HG03558 (cell line): ENCODE measurements at regions not wholly inside any gene's neighbourhood (a gene's known extent, or its start where the extent isn't known, plus 50 kb on each side); places are given as distances from the start of the nearest gene placed in this dataset.
"Not testable (repeated sequence)": the region's sequence is repeated elsewhere in the genome, so short reads cannot be mapped to it uniquely, and the experiment has no call there.

Source experiments
- ATAC-seq: cut with Tn5 transposase; IDR thresholded peaks from one replicate; pipeline ENCODE4 v1.9.1; 2021; ENCODE audit warnings: moderate number of reproducible peaks; ENCODE audit not compliant: unreplicated experiment; ENCODE audit errors: extremely low read depth

DNA sequence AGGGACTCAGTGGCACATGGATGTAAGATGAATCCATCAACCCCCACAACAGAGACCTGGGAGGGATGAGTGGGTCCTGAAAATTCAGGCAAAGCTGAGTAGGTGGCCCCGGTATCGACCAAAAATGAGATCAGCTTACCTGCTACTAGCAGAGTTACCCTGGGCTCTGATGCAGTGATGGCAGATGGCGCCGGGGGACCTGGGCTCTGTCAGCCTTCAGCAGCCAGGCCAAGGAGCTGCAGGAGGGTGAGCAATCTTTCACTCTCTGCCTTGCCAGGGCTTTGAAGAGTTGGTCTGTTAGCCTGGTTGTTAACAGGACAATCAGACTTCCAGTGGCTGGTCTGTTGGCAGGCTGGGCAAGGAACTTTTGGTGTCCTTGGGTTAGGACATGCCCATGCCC is 1054.8 kb downstream of the SI start:
- no peak for ATAC-seq

GRCh38 chr3:164018500-164018899 is 1059.8 kb downstream of the SI start:
- ATAC-seq, result no peak

DNA sequence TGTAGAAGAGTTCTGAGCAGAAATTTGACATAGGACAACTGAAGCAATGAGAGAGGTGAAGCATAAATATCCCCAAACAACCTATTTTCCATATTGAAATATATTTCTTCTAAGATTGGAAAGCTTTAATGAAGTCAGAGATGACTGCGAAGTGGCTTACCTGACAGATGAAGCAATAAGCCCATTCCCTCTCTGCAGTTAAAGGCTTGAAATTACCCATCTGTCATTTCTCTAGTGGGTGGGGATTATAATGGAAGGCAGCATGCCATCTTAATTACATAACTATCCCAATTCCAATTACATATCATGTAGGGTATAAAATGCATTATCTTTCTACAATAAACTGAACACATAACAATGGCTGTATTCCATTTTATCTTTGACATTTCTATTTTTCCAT is 1070.5 kb downstream of the SI start:
- no peak for ATAC-seq

DNA sequence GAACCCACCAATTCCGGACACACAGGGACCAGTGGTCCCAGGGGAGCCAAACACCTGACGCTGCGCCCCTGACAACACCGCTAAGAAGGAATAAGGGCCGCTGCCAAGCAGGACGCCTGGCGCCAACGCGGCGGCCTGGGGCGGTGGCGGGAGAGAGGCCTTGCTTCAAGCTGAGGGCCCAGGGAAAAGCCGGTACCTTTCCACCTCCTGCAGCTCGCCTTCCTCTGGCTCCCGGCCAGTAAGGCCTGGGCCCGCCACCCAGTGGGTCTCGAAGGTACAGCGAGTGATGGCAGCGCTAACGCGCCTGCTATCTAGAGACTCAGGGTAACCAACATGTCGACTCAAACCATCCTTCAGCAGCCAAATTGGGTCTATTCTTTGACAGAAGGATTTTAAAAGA is 1074.1 kb downstream of the SI start:
- no peak for ATAC-seq

- not testable (repeated sequence) for ATAC-seq
Observed at GRCh38 chr3:164003016-164003415, 1075.3 kb downstream of the SI start.

GRCh38 chr3:163983940-163984339 is 1094.4 kb downstream of the SI start:
- no peak for ATAC-seq

DNA sequence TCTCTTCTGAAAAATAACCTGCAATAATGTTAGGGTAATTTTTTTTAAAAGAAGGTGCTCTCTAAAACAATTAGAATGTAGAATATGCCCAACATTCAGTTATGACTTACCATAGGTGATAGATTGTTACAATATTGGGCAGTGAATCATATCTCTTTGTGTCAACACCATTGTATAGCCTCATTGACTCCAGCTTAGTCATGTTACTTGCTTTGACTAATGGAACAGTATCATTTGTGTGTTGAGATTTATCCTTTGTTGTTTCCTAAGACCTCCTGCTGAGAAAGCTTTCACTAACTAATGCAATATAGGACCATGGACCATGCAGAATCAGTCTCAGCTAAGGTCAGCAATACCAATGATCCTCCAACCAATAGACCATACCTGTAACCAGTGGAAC is 1106.4 kb downstream of the SI start:
- ATAC-seq, result no peak

DNA sequence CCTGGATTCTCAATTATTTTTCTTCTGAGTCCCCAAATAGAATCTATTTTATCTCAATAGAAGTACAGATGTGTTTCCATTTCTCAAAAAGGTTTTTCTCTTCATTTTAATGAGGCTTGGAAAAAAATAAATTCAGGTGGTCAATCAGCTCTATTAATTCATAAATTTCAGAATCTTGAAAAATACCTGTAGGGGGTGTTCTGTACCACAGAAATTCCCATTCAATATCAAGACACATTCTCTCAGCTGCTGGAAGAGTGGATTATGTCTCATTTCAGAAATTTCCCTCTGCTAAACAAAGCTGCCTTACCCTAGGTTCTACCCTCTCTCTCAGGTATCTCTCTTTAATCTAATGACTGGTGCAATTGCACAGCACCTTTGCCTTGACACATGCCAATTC is 1121.2 kb downstream of the SI start:
- ATAC-seq, result no peak

DNA sequence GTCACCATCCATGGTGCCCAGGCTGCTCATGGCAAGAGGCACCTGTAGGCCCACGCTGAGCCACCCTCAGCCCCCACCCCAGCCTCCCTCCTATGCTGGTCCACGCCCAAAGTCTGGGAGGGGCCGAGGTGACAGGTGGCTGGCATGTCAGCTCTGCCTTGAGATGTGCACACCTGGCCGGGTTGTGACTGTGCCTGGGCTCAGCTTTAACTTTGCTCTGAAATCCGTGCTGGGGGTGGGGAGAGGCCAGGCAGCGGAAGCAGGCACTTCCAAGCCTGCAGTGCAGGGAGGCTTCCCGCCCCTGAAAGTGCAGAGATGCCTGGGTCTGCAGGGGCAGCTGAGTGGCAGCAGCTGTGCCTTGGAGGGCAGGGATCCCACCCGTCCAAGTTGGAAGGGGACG is 1124.8 kb downstream of the SI start:
- no peak for ATAC-seq

- ATAC-seq, result no peak
Observed at GRCh38 chr3:163952499-163952898, 1125.8 kb downstream of the SI start.

DNA sequence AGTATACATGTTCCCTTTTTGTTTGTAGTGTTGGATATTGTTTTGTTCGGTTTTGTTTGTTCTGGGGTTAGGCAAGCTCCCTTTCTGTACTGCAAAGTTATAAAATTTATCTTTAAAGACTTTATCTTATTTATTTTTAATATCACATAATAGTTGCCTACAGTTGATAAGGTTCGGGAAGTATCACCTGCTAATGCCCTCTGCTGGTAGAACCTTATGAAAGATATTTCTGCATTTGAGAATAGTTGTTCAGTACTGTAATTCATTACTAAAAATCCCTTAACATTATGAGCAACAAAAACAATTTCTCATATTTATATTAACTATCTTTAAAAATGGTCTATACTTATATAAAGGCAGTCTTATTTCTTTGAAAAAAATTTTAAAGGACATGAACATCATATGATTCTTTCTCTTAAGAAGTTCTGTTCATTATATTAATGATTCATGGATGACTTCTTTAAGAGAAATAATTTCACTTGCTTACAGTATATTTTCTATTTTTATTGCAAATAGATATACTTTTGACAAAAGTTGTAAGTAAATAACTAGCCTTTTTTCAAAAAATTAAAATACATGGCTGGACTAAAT is 1126.8 kb downstream of the SI start:
- ATAC-seq, result no peak

GRCh38 chr3:163946785-163947184 is 1131.5 kb downstream of the SI start:
- no peak for ATAC-seq

- no peak for ATAC-seq
Observed at GRCh38 chr3:163943664-163944063, 1134.6 kb downstream of the SI start.

DNA sequence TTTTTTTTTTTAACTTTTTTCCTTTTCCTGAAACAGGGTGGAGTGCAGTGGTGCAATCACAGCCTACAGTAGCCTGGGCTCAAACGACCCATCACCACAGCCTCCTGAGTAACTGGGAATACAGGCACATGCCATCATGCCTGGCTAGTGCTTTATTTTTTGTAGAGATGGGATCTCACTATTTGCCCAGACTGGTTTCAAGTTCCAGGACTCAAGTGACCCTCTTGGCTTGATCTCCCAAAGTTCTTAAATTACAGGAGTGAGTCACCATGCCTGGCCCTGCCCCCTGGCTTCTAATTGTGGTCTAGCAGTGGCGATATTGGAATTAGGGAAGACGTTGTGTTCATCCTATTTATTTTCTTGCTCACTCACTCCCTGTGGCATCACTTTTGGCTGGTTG is 1138.4 kb downstream of the SI start:
- no peak for ATAC-seq

DNA sequence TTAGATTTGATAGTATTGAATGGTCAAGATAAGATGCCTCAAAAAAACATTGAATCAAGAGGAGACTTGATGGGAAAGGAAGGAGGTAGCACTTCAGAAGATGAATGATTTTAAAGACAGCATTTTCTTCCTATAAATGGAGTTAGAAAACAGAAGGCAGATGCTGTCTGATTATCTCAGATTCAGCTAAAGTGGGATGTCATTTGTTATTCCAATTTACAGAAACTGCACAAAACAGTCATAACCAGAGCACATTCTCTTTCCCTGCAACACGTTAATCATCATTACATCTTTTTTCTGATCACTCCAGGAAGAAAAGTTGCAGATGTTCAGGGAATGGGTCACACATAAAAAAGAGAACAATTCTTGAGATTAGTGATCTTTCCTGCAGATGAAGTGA is 1141.8 kb downstream of the SI start:
- no peak for ATAC-seq

DNA sequence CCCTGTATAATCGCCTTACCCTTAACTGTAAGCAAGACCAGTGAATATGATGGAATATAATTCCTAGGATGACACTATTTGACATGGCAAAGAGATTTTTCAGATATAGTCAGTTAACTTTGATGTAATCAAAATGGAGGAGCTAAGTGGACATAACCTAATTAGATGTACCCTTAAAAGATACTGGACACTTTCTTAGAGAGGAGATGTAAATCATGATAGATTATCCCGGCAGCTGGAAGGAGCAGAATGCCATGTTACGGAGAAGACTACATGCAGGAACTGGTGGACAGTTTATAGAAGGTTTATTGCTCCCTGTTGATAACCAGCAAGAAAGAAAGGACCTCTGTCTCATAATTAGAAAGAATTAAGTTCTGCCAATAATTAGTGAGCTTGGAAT is 1142.9 kb downstream of the SI start:
- no peak for ATAC-seq

DNA sequence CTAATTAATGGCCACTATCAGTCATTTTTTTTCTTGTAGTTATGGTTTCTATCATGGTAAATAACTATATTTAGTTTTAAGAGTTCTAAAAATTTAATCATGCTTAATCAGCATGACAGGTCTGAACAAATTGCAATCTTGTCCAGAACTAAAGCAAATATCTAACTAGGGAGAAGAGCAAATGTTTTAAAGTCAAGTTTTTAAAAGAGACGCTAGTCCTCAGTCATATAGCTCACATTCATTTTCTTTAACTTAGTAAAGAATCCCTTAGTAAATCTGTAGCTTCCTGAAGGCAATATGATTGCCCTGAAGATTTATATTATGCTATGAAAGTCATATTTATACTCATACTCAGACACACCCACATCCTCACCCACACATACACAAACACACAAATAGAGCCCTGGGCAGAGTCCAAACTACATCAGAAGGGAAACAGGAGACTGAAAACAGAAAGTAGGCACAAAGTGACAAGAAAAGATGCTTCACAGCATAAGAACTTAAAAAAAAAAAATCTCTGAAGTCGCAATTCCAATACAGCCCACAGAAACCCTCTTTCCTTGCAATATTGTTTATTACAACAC is 1149.1 kb downstream of the SI start:
- ATAC-seq, result no peak

GRCh38 chr3:163927521-163927920 is 1150.8 kb downstream of the SI start:
- ATAC-seq, result no peak

- ATAC-seq, result no peak
Observed at GRCh38 chr3:163924600-163924999, 1153.7 kb downstream of the SI start.

- no peak for ATAC-seq
Observed at GRCh38 chr3:163919154-163919553, 1159.1 kb downstream of the SI start.

DNA sequence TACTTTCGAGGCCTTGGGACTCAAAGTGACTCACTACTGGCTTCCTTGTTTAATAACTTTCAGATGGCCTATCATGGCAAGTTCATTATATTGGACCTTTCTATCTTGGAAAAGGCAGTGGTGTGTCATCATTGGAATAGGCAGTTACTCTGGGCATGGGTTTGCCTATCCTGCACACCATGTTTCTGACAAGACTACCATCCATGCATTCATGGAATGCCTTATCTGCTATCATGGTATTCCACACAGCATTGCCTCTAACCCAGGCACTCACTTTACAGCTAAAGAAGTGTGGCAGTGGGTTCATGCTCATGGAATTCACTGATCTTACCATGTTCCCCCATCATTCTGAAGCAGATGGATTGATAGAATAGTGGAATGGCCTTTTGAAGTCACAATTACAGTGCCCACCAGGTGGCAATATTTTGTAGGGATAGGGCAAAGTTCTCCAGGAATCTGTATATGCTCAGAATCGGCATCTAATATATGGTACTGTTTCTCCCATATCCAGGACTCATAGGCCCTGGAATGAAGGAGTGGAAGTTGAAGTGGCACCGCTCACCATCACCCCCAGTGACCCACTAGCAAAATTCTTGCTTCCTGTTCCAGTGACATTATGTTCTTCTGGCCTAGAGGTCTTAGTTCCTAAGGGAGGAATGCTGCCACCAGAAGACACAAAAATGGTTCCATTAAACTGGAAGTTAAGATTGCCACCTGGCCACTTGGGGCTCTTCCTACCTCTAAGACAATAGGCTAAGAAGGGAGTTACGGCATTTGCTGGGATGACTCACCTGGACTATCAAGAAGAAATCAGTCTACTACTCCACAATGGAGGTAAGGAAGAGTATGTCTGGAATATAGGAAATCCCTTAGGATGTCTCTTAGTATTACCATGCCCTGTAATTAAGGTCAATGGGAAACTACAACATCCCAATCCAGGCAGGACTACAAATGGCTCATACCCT is 1161.4 kb downstream of the SI start:
- ATAC-seq, result no peak
